Mesodermal cell (in vitro differentiated cells): ENCODE measurements at regions not wholly inside any gene's neighbourhood (a gene's known extent, or its start where the extent isn't known, plus 50 kb on each side); places are given as distances from the start of the nearest gene placed in this dataset.

Source experiments
- H3K27ac ChIP-seq: 2 replicates; pipeline ENCODE4 v1.7.0; 2013; ENCODE audit warnings: mild to moderate bottlenecking, low read depth, low read length, moderate library complexity; ENCODE audit not compliant: severe bottlenecking
- H3K36me3 ChIP-seq: 2 replicates; pipeline ENCODE4 v1.7.1; 2013; ENCODE audit warnings: mild to moderate bottlenecking, low read length, moderate library complexity; ENCODE audit not compliant: control insufficient read depth, insufficient read depth
- H3K4me1 ChIP-seq: one replicate; pipeline ENCODE4 v1.7.1; 2013; ENCODE audit warnings: mild to moderate bottlenecking, low read length; ENCODE audit not compliant: insufficient read depth, control insufficient read depth, poor library complexity, severe bottlenecking
- H3K4me3 ChIP-seq: 2 replicates; pipeline ENCODE4 v1.7.0; 2013; ENCODE audit warnings: low read length, control low read depth, mild to moderate bottlenecking; ENCODE audit not compliant: insufficient read depth, poor library complexity, severe bottlenecking; ENCODE audit errors: extremely low read depth
- H3K9me3 ChIP-seq: 2 replicates; pipeline ENCODE4 v1.7.1; 2013; ENCODE audit warnings: mild to moderate bottlenecking, low read length, moderate library complexity; ENCODE audit not compliant: control insufficient read depth
- WGBS, 2 experiments: methylation state at CpG; one replicate each; pipeline ENCODE4 v1.1.5; 2013; ENCODE audit warnings: missing lambda C conversion rate in 2 of 2; ENCODE audit not compliant: insufficient coverage in 2 of 2; 5-methylcytosine and 5-hydroxymethylcytosine counted together

GRCh38 chr11:128311742-128312719, 275.3 kb downstream of the ETS1 start:
- H3K9me3 ChIP-seq = peaks cover 16% of the 10 kb centered on the region
- H3K36me3 ChIP-seq = no peaks in the 10 kb centered on the region
- WGBS, 2 experiments = 44 to 67% methylated on average over 2 to 3 of the region's 3 CpGs
- no peak overlapping the region for H3K27ac ChIP-seq
- no peak overlapping the region for H3K4me3 ChIP-seq
- H3K4me1 ChIP-seq = peaks cover 5% of the 10 kb centered on the region

GRCh38 chr11:128310676-128311445, 276.5 kb downstream of the ETS1 start:
- Histone ChIP-seq H3K4me3 (no peak overlapping the region), H3K4me1 (peaks cover 5% of the 10 kb centered on the region), H3K27ac (no peak overlapping the region), H3K36me3 (no peaks in the 10 kb centered on the region), H3K9me3 (peaks cover 14% of the 10 kb centered on the region)
- WGBS, 2 experiments = 95 to 100% methylated on average over 1 to 4 of the region's 7 CpGs

DNA sequence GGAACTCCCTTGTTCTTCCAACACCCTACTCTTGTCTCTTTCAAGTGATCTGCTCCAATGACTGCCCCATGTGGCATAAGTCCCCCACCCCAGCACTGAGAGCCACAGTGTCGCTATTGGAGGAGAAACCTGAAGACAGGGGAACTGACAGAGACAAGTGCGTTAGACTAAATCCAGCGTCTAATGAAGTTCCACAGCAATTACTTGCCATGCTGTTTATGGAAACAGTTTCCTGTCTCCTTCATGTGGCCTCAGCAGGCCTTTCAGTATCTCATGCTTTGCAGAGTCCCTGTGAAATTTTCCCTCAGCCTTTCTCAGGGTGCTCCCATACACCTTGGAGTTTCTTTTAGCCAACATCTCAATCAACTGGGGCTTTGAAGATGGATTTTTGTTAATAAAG, 277.4 kb downstream of the ETS1 start:
- peaks cover 5% of the 10 kb centered on the region for H3K4me1 ChIP-seq
- H3K27ac ChIP-seq = no peak overlapping the region
- H3K9me3 ChIP-seq = peaks cover 10% of the 10 kb centered on the region
- no peak overlapping the region for H3K4me3 ChIP-seq
- WGBS, 2 experiments = 94 to 100% methylated on average over 3 of the region's 3 CpGs
- no peaks in the 10 kb centered on the region for H3K36me3 ChIP-seq

GRCh38 chr11:128308794-128309193, 278.6 kb downstream of the ETS1 start:
- no peak overlapping the region for H3K4me3 ChIP-seq
- no peaks in the 10 kb centered on the region for H3K36me3 ChIP-seq
- 80 to 100% methylated on average over 1 of the region's 3 CpGs for WGBS, 2 experiments
- no peak overlapping the region for H3K27ac ChIP-seq
- no peaks in the 10 kb centered on the region for H3K9me3 ChIP-seq
- H3K4me1 ChIP-seq = peaks cover 5% of the 10 kb centered on the region

- WGBS, 2 experiments = 100% methylated on average over 1 of the region's 1 CpG; no CpG with 5 or more reads in 1 of the 2 experiments
- Histone ChIP-seq H3K4me1 (peaks cover under 1% of the 10 kb centered on the region), H3K4me3 (no peak overlapping the region), H3K9me3 (no peaks in the 10 kb centered on the region), H3K36me3 (no peaks in the 10 kb centered on the region), H3K27ac (no peak overlapping the region)
These were observed 281.8 kb downstream of the ETS1 start for GRCh38 chr11:128305588-128305987.

DNA sequence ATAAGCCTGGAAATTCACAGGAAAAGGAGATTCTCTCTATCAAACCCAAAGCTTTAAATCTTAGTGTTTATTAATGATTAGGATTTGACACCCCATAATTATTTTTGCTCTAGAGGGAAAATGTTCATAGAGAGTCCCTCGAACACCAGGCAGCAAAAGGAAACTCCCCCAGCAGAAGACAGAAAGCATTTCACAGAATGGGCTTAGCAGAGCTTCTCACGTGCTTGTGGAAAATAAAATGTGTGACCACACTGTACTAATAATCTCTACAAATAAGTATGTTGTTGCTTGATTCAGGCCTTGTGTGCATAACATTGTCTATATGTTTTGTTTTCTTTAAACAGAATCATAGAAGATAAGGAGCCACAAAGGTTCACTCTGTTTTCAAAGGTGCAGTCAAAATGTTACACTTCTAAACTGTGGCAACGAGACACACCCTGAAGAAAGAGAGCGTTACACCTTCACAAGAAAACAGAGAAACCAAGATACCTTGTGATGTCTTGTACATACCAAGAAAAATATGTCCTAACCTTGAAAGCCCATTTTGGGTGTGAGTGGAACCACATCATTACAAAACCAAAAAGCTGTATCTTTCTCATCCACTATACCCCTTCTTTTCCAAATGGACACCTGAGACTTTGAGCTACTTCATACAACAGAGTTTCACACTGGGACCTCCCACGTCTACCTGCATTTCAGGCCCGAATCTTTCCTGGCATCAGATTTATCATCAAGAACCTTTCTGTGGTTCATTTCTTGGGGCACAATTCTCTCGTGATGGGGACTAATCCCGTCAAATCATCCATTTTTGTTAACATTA, 282.5 kb downstream of the ETS1 start:
- Histone ChIP-seq H3K36me3 (no peaks in the 10 kb centered on the region), H3K4me1 (no peaks in the 10 kb centered on the region), H3K27ac (no peak overlapping the region), H3K4me3 (no peak overlapping the region), H3K9me3 (no peaks in the 10 kb centered on the region)
- WGBS, 2 experiments = 90 to 95% methylated on average over 3 of the region's 8 CpGs

DNA sequence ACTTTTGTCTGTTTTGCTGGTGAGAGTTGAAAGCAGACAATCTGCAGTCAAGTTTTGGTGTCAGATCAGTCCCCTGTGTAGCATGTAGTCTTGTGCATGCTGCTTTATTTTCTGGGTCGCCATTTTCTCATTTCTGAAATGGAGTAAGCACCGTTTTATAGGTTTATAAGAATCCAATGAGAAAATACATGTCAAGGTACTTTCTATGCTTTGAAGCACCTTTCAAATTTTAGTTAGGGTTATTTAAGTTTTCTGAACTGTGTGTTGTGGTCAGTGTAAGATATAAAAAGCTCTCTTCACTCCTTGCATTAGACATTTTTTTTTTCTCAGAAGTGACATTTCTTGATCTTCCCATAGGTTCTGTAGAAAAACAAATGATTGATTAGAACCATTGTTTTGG, 283.2 kb downstream of the ETS1 start:
- Histone ChIP-seq H3K36me3 (no peaks in the 10 kb centered on the region), H3K4me3 (no peak overlapping the region), H3K27ac (no peak overlapping the region), H3K4me1 (no peaks in the 10 kb centered on the region), H3K9me3 (no peaks in the 10 kb centered on the region)
- WGBS, 2 experiments = 92 to 100% methylated on average over 2 of the region's 2 CpGs

DNA sequence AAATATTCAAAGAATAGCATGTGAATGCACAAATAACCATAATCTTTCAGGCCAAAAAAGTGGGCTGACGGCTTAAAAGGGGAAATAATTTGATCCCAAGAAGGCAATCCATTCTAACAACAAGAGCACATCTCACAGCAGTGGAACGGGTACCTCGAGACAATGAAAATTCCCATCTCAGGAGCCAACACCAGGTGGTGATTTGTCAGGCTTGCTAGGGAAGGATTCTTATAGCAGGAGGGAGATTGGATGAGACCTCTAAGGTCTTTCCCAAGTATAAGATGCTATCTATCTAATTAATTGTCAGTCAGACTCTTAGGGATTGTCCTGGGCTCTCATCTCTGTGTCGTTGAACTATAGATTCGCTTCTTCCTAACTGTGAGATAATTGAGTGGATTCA, 284.0 kb downstream of the ETS1 start:
- peaks cover 2% of the 10 kb centered on the region for H3K4me1 ChIP-seq
- no peak overlapping the region for H3K27ac ChIP-seq
- 93% methylated on average over 5 of the region's 5 CpGs; no CpG with 5 or more reads in 1 of the 2 experiments for WGBS, 2 experiments
- H3K4me3 ChIP-seq = no peak overlapping the region
- H3K9me3 ChIP-seq = no peaks in the 10 kb centered on the region
- H3K36me3 ChIP-seq = no peaks in the 10 kb centered on the region

DNA sequence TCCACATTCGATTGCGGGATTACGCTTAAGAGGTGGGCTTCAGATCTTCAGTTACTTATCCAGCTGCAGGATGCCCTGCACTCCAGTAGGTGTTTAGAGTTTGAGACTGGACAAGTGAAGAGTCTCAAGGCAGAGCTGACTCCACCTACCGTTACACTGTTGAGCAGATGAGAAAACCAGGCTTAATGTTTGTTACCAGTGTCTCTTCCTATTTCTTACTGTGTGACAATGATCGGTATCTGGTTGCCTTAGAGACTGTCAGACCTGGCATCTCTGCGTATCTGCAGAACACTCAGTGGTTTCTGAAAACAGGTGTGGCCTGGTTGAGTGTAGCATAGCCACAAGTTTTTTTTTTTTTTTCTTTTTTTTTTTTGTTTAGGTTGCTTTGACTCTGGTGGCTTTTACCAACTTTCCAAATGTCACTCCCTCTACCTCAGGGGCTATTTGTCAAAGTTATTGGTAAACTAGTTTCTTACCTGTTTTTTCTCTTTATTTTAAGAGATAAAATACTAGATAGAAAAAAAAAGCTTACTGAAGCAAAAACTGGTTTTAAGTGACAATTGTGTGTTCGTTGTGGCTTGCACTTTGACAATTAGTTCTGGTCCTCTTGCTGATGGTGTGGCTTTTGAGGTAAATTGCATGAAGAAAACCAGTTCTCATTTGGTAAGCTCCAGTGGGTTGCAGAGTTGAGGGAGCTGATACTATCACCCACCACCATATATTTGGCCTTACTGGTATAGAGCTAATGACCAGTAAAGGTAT, 284.8 kb downstream of the ETS1 start:
- Histone ChIP-seq H3K9me3 (no peaks in the 10 kb centered on the region), H3K4me3 (no peak overlapping the region), H3K27ac (no peak overlapping the region), H3K36me3 (no peaks in the 10 kb centered on the region), H3K4me1 (peaks cover 6% of the 10 kb centered on the region)
- WGBS, 2 experiments = 67 to 77% methylated on average over 3 to 5 of the region's 7 CpGs

- WGBS, 2 experiments = 67 to 100% methylated on average over 1 to 2 of the region's 2 CpGs
- no peaks in the 10 kb centered on the region for H3K9me3 ChIP-seq
- no peaks in the 10 kb centered on the region for H3K36me3 ChIP-seq
- H3K4me1 ChIP-seq = peaks cover 6% of the 10 kb centered on the region
- H3K4me3 ChIP-seq = no peak overlapping the region
- H3K27ac ChIP-seq = no peak overlapping the region
These were observed 285.6 kb downstream of the ETS1 start for GRCh38 chr11:128301756-128302155.
